KMS-11 (cell line): ENCODE measurements at regions not wholly inside any gene's neighbourhood (a gene's known extent, or its start where the extent isn't known, plus 50 kb on each side); places are given as distances from the start of the nearest gene placed in this dataset.

Experiments
- H2AFZ ChIP-seq: fragments of 200-600 bp; sonication (generic); 2 replicates; pipeline ENCODE4 v1.6.1; 2016; ENCODE audit warnings: antibody characterized with exemption, mixed run types, low read depth
- H3K27ac ChIP-seq: fragments of 200-600 bp; sonication (generic); 2 replicates; pipeline ENCODE4 v1.6.1; 2016; ENCODE audit warnings: mild to moderate bottlenecking, mixed run types
- H3K27me3 ChIP-seq: fragments of 200-600 bp; sonication (generic); 2 replicates; pipeline ENCODE4 v1.6.1; 2017; ENCODE audit warnings: mild to moderate bottlenecking, low read depth, mixed run types, moderate library complexity; ENCODE audit not compliant: insufficient read depth
- H3K36me3 ChIP-seq: fragments of 200-600 bp; sonication (generic); 2 replicates; pipeline ENCODE4 v1.6.1; 2017; ENCODE audit warnings: mild to moderate bottlenecking, mixed run types; ENCODE audit not compliant: insufficient read depth
- H3K4me1 ChIP-seq: fragments of 200-600 bp; sonication (generic); 2 replicates; pipeline ENCODE4 v1.6.1; 2016; ENCODE audit warnings: mild to moderate bottlenecking, low read depth, mixed run types; ENCODE audit not compliant: poor library complexity, severe bottlenecking
- H3K4me2 ChIP-seq: fragments of 200-600 bp; sonication (generic); 2 replicates; pipeline ENCODE4 v1.7.0; 2016; ENCODE audit warnings: mild to moderate bottlenecking, mixed run types
- H3K4me3 ChIP-seq: fragments of 200-600 bp; sonication (generic); IDR thresholded peaks from 2 replicates; pipeline ENCODE4 v1.6.1; 2017; ENCODE audit warnings: low read depth, low read length, mixed read lengths; ENCODE audit not compliant: insufficient read depth
- H3K79me2 ChIP-seq: fragments of 200-600 bp; sonication (generic); 2 replicates; pipeline ENCODE4 v1.6.1; 2016; ENCODE audit warnings: low read depth, mixed run types; ENCODE audit not compliant: insufficient read depth
- H3K9ac ChIP-seq: fragments of 200-600 bp; sonication (generic); 2 replicates; pipeline ENCODE4 v1.6.1; 2016; ENCODE audit warnings: mild to moderate bottlenecking, mixed run types
- H4K20me1 ChIP-seq: fragments of 200-600 bp; sonication (generic); 2 replicates; pipeline ENCODE4 v1.6.1; 2016; ENCODE audit warnings: mild to moderate bottlenecking, mixed run types; ENCODE audit not compliant: insufficient read depth
- CTCF ChIP-seq: fragments of 200-600 bp; sonication (generic); conservative IDR thresholded peaks from 2 replicates; pipeline ENCODE4 v1.6.1; 2017; ENCODE audit warnings: low read depth, mild to moderate bottlenecking, antibody characterized with exemption, low read length, moderate library complexity, mixed read lengths

- H4K20me1 ChIP-seq, result no peaks in the 10 kb centered on the region
- no peaks in the 10 kb centered on the region for H3K79me2 ChIP-seq
- no peak overlapping the region for H3K4me2 ChIP-seq
- TF ChIP-seq CTCF, result no peak
- no peak overlapping the region for H3K4me3 ChIP-seq
- H3K4me1 ChIP-seq, result no peaks in the 10 kb centered on the region
- no peak overlapping the region for H2AFZ ChIP-seq
- H3K27me3 ChIP-seq, result no peaks in the 10 kb centered on the region
- H3K9ac ChIP-seq, result no peak overlapping the region
- H3K27ac ChIP-seq, result no peak overlapping the region
- H3K36me3 ChIP-seq, result no peaks in the 10 kb centered on the region
These were observed 216.3 kb upstream of the CAMK1G start for GRCh38 chr1:209367061-209367772.

GRCh38 chr1:209368864-209369598, 214.5 kb upstream of the CAMK1G start:
- no peak overlapping the region for H2AFZ ChIP-seq
- no peaks in the 10 kb centered on the region for H3K36me3 ChIP-seq
- H3K27ac ChIP-seq, result no peak overlapping the region
- no peaks in the 10 kb centered on the region for H3K27me3 ChIP-seq
- no peak for TF ChIP-seq CTCF
- H4K20me1 ChIP-seq, result no peaks in the 10 kb centered on the region
- H3K9ac ChIP-seq, result no peak overlapping the region
- H3K4me1 ChIP-seq, result no peaks in the 10 kb centered on the region
- no peaks in the 10 kb centered on the region for H3K79me2 ChIP-seq
- no peak overlapping the region for H3K4me3 ChIP-seq
- no peak overlapping the region for H3K4me2 ChIP-seq

- TF ChIP-seq CTCF, result no peak
These were observed 213.1 kb upstream of the CAMK1G start for GRCh38 chr1:209370241-209370995.

GRCh38 chr1:209375097-209375496, 208.4 kb upstream of the CAMK1G start:
- no peak overlapping the region for H3K9ac ChIP-seq
- H3K79me2 ChIP-seq, result no peaks in the 10 kb centered on the region
- H3K4me3 ChIP-seq, result no peak overlapping the region
- no peaks in the 10 kb centered on the region for H4K20me1 ChIP-seq
- TF ChIP-seq CTCF, result no peak
- H3K36me3 ChIP-seq, result no peaks in the 10 kb centered on the region
- H3K27ac ChIP-seq, result no peak overlapping the region
- H3K27me3 ChIP-seq, result no peaks in the 10 kb centered on the region
- H2AFZ ChIP-seq, result no peak overlapping the region
- no peak overlapping the region for H3K4me2 ChIP-seq
- no peaks in the 10 kb centered on the region for H3K4me1 ChIP-seq

More at GRCh38 chr1:209370241-209370995, 213.1 kb upstream of the CAMK1G start:
- H3K4me2 ChIP-seq, result no peak overlapping the region
- H3K27me3 ChIP-seq, result no peaks in the 10 kb centered on the region
- no peak overlapping the region for H3K4me3 ChIP-seq
- no peaks in the 10 kb centered on the region for H3K79me2 ChIP-seq
- no peak overlapping the region for H2AFZ ChIP-seq
- no peak overlapping the region for H3K9ac ChIP-seq
- no peak overlapping the region for H3K27ac ChIP-seq
- H3K36me3 ChIP-seq, result no peaks in the 10 kb centered on the region
- no peaks in the 10 kb centered on the region for H4K20me1 ChIP-seq
- H3K4me1 ChIP-seq, result no peaks in the 10 kb centered on the region
